Astrocyte of the spinal cord (primary cell): ENCODE measurements at regions not wholly inside any gene's neighbourhood (a gene's known extent, or its start where the extent isn't known, plus 50 kb on each side); places are given as distances from the start of the nearest gene placed in this dataset.

Source experiments
- DNase-seq: peaks from one replicate; pipeline ENCODE4 v3.0.0; 2011; ENCODE audit warnings: low read depth, low spot score
- H3K4me3 ChIP-seq: 2 replicates; pipeline ENCODE4 v1.5.1; 2011; ENCODE audit warnings: low read depth, mild to moderate bottlenecking, low read length, moderate library complexity
- CTCF ChIP-seq: IDR thresholded peaks from 2 replicates; pipeline ENCODE4 v1.5.1; 2012; ENCODE audit warnings: low read depth, mild to moderate bottlenecking, low read length, inconsistent platforms
- in situ Hi-C: cut with HindIII; loops from 2 replicates; pipeline ENCODE4 v1.10.0; 2017; ENCODE audit warnings: low sequenced_read_pairs

DNA sequence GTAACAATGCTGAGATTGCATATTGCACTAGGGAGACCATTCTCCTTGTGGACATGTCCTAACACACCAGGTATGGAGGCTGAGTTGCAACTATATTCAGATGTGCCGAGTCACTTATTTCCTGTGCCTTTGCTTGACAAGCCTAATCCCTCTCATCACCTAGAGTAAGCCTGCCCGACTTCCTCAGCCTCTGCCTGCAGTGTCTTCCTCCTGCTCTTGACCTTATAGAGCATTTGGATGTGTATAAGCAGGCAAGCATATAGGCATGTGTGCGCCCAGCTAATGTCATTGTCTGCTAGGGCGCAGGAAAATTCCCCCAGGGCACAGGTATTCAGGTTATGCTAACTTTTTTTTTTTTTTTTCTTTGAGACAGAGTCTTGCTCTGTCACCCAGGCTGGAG is 316.9 kb downstream of the CDH2 start:
- no peak for TF ChIP-seq CTCF
- in situ Hi-C loops, result no loop called here
- no peak for DNase-seq
- H3K4me3 ChIP-seq, result no peak overlapping the region

GRCh38 chr18:27856820-27857219 is 320.1 kb downstream of the CDH2 start:
- no peak for DNase-seq
- in situ Hi-C loops, result no loop called here
- no peak for TF ChIP-seq CTCF
- H3K4me3 ChIP-seq, result no peak overlapping the region

DNA sequence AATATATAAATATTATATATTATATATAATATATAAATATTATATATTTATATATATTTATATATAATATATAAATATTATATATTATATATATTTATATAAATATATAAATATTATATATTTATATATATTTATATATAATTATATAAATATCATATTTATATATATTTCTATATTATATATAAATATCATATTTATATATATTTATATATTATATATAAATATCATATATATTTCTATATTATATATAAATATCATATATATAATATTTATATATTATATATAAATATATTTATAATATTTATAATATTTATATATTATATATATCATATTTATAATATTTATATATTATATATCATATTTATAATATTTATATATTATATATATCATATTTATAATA is 321.4 kb downstream of the CDH2 start:
- in situ Hi-C loops, result no loop called here
- DNase-seq, result no peak
- no peak for TF ChIP-seq CTCF
- no peak overlapping the region for H3K4me3 ChIP-seq

DNA sequence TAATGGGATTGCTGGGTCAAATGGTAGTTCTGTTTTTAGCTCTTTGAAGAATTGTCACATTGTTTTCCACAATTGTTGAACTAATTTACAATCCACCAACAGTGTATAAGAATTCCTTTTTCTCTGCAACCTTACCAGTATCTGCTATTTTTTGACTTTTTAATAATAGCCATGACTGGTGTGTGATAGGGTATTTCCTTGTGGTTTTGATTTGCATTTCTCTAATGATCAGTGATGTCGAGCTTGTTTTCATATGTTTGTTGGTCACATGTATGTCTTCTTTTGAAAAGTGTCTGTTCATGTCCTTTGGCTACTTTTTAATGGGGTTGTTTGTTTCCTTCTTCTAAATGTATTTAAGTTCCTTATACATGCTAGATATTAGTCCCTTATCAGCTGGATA is 322.3 kb downstream of the CDH2 start:
- in situ Hi-C loops, result no loop called here
- no peak for TF ChIP-seq CTCF
- no peak overlapping the region for H3K4me3 ChIP-seq
- DNase-seq, result no peak

DNA sequence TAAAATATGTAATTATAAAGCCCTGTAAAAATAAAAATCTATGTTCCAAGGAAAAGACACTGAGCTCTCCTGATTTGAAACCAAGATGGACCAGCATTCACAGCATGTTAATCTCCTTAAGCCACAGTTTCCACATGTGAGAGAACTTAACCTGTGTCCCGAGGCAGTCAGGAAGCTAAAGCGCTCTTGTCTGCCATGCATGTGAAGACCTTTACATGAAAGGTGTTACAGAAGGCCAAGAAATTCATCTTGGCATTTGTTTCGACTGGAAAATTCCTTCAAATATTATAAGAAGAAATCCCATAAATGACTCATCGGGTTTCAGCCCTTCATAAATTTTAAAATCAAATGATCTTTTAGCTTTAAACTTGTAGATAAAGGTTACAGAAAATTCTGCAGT is 328.6 kb downstream of the CDH2 start:
- DNase-seq, result no peak
- in situ Hi-C loops, result no loop called here
- H3K4me3 ChIP-seq, result no peak overlapping the region
- no peak for TF ChIP-seq CTCF

DNA sequence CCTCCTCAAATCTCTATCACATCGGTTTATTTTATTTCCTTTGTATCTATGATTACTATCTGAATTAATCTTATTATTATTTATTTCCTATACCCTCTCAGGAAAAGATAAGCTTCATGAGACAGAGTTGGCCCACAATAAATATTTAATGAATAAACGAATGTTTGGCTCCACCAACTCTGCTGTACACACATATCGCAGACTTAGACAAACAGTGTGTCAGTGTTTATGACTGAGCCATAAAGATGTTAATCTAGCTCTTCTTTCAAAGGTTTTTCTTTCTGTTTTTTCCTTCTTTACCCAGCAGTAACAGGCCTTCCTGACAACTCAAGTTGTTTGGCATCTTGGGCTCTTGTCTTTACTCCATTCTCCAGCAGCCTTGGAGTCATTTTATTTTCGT is 329.5 kb downstream of the CDH2 start:
- no peak for TF ChIP-seq CTCF
- DNase-seq, result no peak
- in situ Hi-C loops, result no loop called here
- H3K4me3 ChIP-seq, result no peak overlapping the region

GRCh38 chr18:27845897-27846296 is 331.0 kb downstream of the CDH2 start:
- in situ Hi-C loops, result no loop called here
- H3K4me3 ChIP-seq, result no peak overlapping the region
- no peak for TF ChIP-seq CTCF
- DNase-seq, result peak; percentile 43
